Astrocyte (in vitro differentiated cells and primary cell): ENCODE measurements at regions not wholly inside any gene's neighbourhood (a gene's known extent, or its start where the extent isn't known, plus 50 kb on each side); places are given as distances from the start of the nearest gene placed in this dataset.

Source experiments
- EZH2 ChIP-seq: IDR thresholded peaks from 2 replicates; pipeline ENCODE4 v1.6.1; 2012; ENCODE audit warnings: mild to moderate bottlenecking, low read length, inconsistent platforms; ENCODE audit not compliant: insufficient read depth
- TF ChIP-seq, protein P1 (sequence below): IDR thresholded peaks from 2 replicates; pipeline ENCODE4 v1.5.1; 2011; ENCODE audit warnings: low read depth, mild to moderate bottlenecking, inconsistent platforms, low read length, moderate library complexity; ENCODE audit not compliant: insufficient read depth

DNA sequence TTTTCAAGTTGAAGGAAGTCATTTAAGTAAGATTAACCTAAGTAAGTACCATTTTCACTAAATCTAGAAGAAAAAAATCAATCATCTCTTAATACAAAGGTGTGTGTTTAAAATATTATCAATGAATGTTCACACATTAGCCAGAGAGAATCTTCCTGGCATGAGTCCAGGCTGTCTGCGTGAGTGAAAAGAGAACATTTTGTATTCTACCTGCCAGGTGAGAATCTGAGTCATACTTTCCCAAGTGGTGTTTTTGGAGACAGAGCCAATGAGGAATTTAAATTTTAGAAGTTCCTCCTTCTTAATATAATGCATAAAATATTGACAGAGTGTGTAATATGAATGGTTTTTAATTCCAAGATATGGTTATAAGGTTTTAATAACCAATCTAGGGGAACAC is 371.8 kb upstream of the NR3C2 start:
- TF ChIP-seq, protein P1, sequence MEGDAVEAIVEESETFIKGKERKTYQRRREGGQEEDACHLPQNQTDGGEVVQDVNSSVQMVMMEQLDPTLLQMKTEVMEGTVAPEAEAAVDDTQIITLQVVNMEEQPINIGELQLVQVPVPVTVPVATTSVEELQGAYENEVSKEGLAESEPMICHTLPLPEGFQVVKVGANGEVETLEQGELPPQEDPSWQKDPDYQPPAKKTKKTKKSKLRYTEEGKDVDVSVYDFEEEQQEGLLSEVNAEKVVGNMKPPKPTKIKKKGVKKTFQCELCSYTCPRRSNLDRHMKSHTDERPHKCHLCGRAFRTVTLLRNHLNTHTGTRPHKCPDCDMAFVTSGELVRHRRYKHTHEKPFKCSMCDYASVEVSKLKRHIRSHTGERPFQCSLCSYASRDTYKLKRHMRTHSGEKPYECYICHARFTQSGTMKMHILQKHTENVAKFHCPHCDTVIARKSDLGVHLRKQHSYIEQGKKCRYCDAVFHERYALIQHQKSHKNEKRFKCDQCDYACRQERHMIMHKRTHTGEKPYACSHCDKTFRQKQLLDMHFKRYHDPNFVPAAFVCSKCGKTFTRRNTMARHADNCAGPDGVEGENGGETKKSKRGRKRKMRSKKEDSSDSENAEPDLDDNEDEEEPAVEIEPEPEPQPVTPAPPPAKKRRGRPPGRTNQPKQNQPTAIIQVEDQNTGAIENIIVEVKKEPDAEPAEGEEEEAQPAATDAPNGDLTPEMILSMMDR, result no peak
- TF ChIP-seq EZH2, result no peak
